Neural cell (in vitro differentiated cells): ENCODE measurements at regions not wholly inside any gene's neighbourhood (a gene's known extent, or its start where the extent isn't known, plus 50 kb on each side); places are given as distances from the start of the nearest gene placed in this dataset.

Experiments
- H2AFZ ChIP-seq: fragments of 200-600, 300-800 bp; sonication (generic), shearing (Covaris generic); 2 replicates; pipeline ENCODE4 v1.6.0; 2014; ENCODE audit warnings: low read depth, mild to moderate bottlenecking, antibody characterized with exemption, low read length, moderate library complexity
- H3F3A ChIP-seq: fragments of 200-600 bp; shearing (Covaris generic); 2 replicates; pipeline ENCODE4 v1.6.1; 2016; ENCODE audit warnings: mild to moderate bottlenecking, moderate library complexity, mixed read lengths, antibody characterized with exemption, low read length; ENCODE audit not compliant: insufficient read depth, poor library complexity, severe bottlenecking
- H3K27ac ChIP-seq: fragments of 200-600, 300-800 bp; sonication (generic), shearing (Covaris generic); 2 replicates; pipeline ENCODE4 v1.5.1; 2014; ENCODE audit warnings: mild to moderate bottlenecking, low read length, moderate library complexity
- H3K27me3 ChIP-seq: fragments of 300-800, 200-600 bp; sonication (generic), shearing (Covaris generic); 2 replicates; pipeline ENCODE4 v1.6.0; 2014; ENCODE audit warnings: mild to moderate bottlenecking, low read depth, low read length, moderate library complexity; ENCODE audit not compliant: insufficient read depth
- H3K36me3 ChIP-seq: fragments of 300-800, 200-600 bp; sonication (generic), shearing (Covaris generic); 2 replicates; pipeline ENCODE4 v1.5.1; 2014; ENCODE audit warnings: mild to moderate bottlenecking, antibody characterized with exemption, low read length, moderate library complexity; ENCODE audit not compliant: insufficient read depth
- H3K4me2 ChIP-seq: fragments of 300-800, 200-600 bp; sonication (generic), shearing (Covaris generic); 2 replicates; pipeline ENCODE4 v1.6.0; 2014; ENCODE audit warnings: mild to moderate bottlenecking, low read length
- H3K4me3 ChIP-seq: fragments of 300-800, 200-600 bp; sonication (generic), shearing (Covaris generic); 2 replicates; pipeline ENCODE4 v1.5.1; 2014; ENCODE audit warnings: mild to moderate bottlenecking, low read length, moderate library complexity
- H3K79me2 ChIP-seq: fragments of 200-600 bp; shearing (Covaris generic); replicated peaks from 2 replicates; pipeline ENCODE4 v1.6.0; 2014; ENCODE audit warnings: mild to moderate bottlenecking, low read length, moderate library complexity; ENCODE audit not compliant: insufficient read depth
- H3K9ac ChIP-seq: fragments of 300-800, 200-600 bp; sonication (generic), shearing (Covaris generic); 2 replicates; pipeline ENCODE4 v1.6.1; 2016; ENCODE audit warnings: mild to moderate bottlenecking, low read length, mixed read lengths
- H3K9me2 ChIP-seq: fragments of 200-600 bp; shearing (Covaris generic); 2 replicates; pipeline ENCODE4 v1.6.1; 2016; ENCODE audit warnings: mild to moderate bottlenecking, low read length, mixed read lengths; ENCODE audit not compliant: insufficient read depth
- H3K9me3 ChIP-seq: fragments of 200-600, 300-800 bp; sonication (generic), shearing (Covaris generic); 2 replicates; pipeline ENCODE4 v1.6.1; 2016; ENCODE audit warnings: mild to moderate bottlenecking, mixed run types, low read length, moderate library complexity, mixed read lengths
- H4K20me1 ChIP-seq: fragments of 200-600 bp; shearing (Covaris generic); 2 replicates; pipeline ENCODE4 v1.6.1; 2016; ENCODE audit warnings: mild to moderate bottlenecking, mixed run types; ENCODE audit not compliant: insufficient read depth
- CTCF ChIP-seq: fragments of 450-650 bp; IDR thresholded peaks from 2 replicates; pipeline ENCODE4 v1.5.1; 2014; ENCODE audit warnings: antibody characterized with exemption, mild to moderate bottlenecking, moderate library complexity; ENCODE audit not compliant: poor library complexity, severe bottlenecking
- EP300 ChIP-seq: fragments of 450-650 bp; conservative IDR thresholded peaks from 2 replicates; pipeline ENCODE4 v1.6.1; 2014; ENCODE audit warnings: antibody characterized with exemption, mild to moderate bottlenecking, moderate library complexity; ENCODE audit not compliant: poor library complexity, severe bottlenecking
- EZH2 ChIP-seq: fragments of 200-600, 300-800 bp; shearing (Covaris generic), sonication (generic); IDR thresholded peaks from 2 replicates; pipeline ENCODE4 v1.6.1; 2014; ENCODE audit warnings: antibody characterized with exemption, low read length, borderline replicate concordance, mild to moderate bottlenecking; ENCODE audit not compliant: insufficient read depth, poor library complexity, severe bottlenecking
- MXI1 ChIP-seq: fragments of 450-650 bp; conservative IDR thresholded peaks from 2 replicates; pipeline ENCODE4 v1.6.1; 2014; ENCODE audit warnings: antibody characterized with exemption, mild to moderate bottlenecking; ENCODE audit not compliant: poor library complexity, severe bottlenecking
- POLR2AphosphoS5 ChIP-seq: IDR thresholded peaks from 2 replicates; pipeline ENCODE4 v1.6.1; 2012
- RAD21 ChIP-seq: fragments of 450-650 bp; conservative IDR thresholded peaks from 2 replicates; pipeline ENCODE4 v1.6.1; 2014; ENCODE audit warnings: antibody characterized with exemption, mild to moderate bottlenecking, moderate library complexity
- REST ChIP-seq: IDR thresholded peaks from 2 replicates; pipeline ENCODE4 v1.6.1; 2012; ENCODE audit warnings: borderline replicate concordance
- SMC3 ChIP-seq: fragments of 450-650 bp; conservative IDR thresholded peaks from 2 replicates; pipeline ENCODE4 v1.6.1; 2014; ENCODE audit warnings: antibody characterized with exemption, mild to moderate bottlenecking, moderate library complexity; ENCODE audit not compliant: poor library complexity
- TAF1 ChIP-seq: IDR thresholded peaks from 2 replicates; pipeline ENCODE4 v1.6.1; 2012; ENCODE audit warnings: low read depth

- H2AFZ ChIP-seq: no peak overlapping the region
- H3K9me3 ChIP-seq: no peaks in the 10 kb centered on the region
- no peak overlapping the region for H3K27ac ChIP-seq
- H3K9ac ChIP-seq: no peak overlapping the region
- no peaks in the 10 kb centered on the region for H3K9me2 ChIP-seq
- H3K4me3 ChIP-seq: no peak overlapping the region
- no peaks in the 10 kb centered on the region for H3K36me3 ChIP-seq
- H3K79me2 ChIP-seq: no peaks in the 10 kb centered on the region
- no peaks in the 10 kb centered on the region for H3K27me3 ChIP-seq
- no peak for TF ChIP-seq RAD21
- TF ChIP-seq REST: no peak
- TF ChIP-seq CTCF: no peak
- no peak for TF ChIP-seq EZH2
- TF ChIP-seq POLR2AphosphoS5: no peak
- no peak for TF ChIP-seq EP300
- TF ChIP-seq SMC3: no peak
- TF ChIP-seq TAF1: no peak
- TF ChIP-seq MXI1: no peak
- H3F3A ChIP-seq: no peaks in the 10 kb centered on the region
- no peak overlapping the region for H3K4me2 ChIP-seq
- H4K20me1 ChIP-seq: no peaks in the 10 kb centered on the region
Measured at GRCh38 chr12:33290703-33291102, 148.9 kb downstream of the SYT10 start.

DNA sequence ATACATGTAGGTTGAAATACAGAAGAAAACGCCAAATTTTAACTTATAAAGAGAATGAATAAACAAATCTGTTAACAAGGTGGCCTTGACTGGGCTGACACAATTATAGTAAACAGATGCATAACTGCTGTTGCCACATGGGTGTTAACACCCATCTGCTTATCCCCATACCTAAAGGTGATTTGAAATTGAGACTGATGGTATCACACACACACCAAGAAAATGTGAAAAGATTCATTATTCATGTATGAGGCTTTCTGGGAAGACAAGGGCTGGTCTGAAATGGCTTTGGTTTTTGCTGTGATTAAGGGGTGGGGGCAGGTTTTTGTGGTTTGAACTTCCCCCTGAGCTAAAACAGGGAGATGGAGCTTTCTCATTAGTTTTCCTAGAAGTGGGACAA, 156.6 kb downstream of the SYT10 start:
- H2AFZ ChIP-seq: no peak overlapping the region
- no peaks in the 10 kb centered on the region for H3K9me2 ChIP-seq
- no peaks in the 10 kb centered on the region for H3F3A ChIP-seq
- no peak overlapping the region for H3K9ac ChIP-seq
- no peak for TF ChIP-seq RAD21
- no peaks in the 10 kb centered on the region for H3K27me3 ChIP-seq
- no peaks in the 10 kb centered on the region for H4K20me1 ChIP-seq
- H3K36me3 ChIP-seq: no peaks in the 10 kb centered on the region
- H3K27ac ChIP-seq: no peak overlapping the region
- no peak overlapping the region for H3K4me2 ChIP-seq
- no peak overlapping the region for H3K4me3 ChIP-seq
- no peaks in the 10 kb centered on the region for H3K9me3 ChIP-seq
- no peaks in the 10 kb centered on the region for H3K79me2 ChIP-seq

DNA sequence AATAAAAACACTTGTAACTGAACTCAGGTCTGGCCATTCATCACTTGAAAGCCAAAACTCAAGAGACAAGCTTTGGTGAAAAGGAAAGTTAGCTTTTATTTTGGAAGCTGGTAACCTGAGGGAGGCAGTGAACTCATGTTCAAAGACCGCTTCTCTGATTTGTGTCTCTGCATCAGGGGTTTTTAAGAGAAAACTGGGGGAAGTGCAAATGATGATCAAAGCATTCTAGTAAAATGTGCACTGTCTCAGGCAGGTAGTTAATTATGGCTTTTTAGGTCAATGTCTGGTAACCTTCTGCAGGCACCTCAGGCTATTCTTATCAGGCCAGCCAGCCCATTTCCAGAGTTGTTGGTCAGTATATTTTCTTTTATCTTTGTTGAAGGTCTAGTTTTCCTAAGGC, 162.2 kb downstream of the SYT10 start:
- Histone ChIP-seq H3K79me2 (no peaks in the 10 kb centered on the region), H3K4me2 (no peak overlapping the region), H3K27me3 (no peaks in the 10 kb centered on the region), H3K36me3 (no peaks in the 10 kb centered on the region), H3K9me3 (no peaks in the 10 kb centered on the region), H3K4me3 (no peak overlapping the region), H3F3A (no peaks in the 10 kb centered on the region), H2AFZ (no peak overlapping the region), H3K27ac (no peak overlapping the region), H3K9me2 (no peaks in the 10 kb centered on the region), H4K20me1 (no peaks in the 10 kb centered on the region), H3K9ac (no peak overlapping the region)
- no peak for TF ChIP-seq EZH2
- TF ChIP-seq SMC3: no peak
- TF ChIP-seq POLR2AphosphoS5: no peak
- no peak for TF ChIP-seq TAF1
- no peak for TF ChIP-seq MXI1
- no peak for TF ChIP-seq REST
- TF ChIP-seq EP300: no peak
- TF ChIP-seq RAD21: no peak
- no peak for TF ChIP-seq CTCF
